ENCODE measurements at regions not wholly inside any gene's neighbourhood (a gene's known extent, or its start where the extent isn't known, plus 50 kb on each side); places are given as distances from the start of the nearest gene placed in this dataset.

- ATAC-seq (no peak), DNase-seq (ENCODE audit: low spot score) (no peak)
- peaks cover 6% of the 10 kb centered on the region for H3K4me1 Mint-ChIP-seq
- H3K79me2 ChIP-seq (replicated peaks; ENCODE audit: insufficient read depth) = no peaks in the 10 kb centered on the region
- H3K36me3 Mint-ChIP-seq (ENCODE audit: low read depth) = peaks cover 3% of the 10 kb centered on the region; the same call in 2 of the 3 replicates
- H3K9me3 Mint-ChIP-seq = peaks cover 5% of the 10 kb centered on the region; the same call in 1 of the 3 replicates
- H3K4me2 ChIP-seq = no peak overlapping the region
- peaks cover 6% of the 10 kb centered on the region; the same call in 1 of the 2 replicates for H3K9me2 ChIP-seq (ENCODE audit: insufficient read depth)
- no peak overlapping the region for H3K27ac ChIP-seq (ENCODE audit: low read depth)
- H3K4me3 Mint-ChIP-seq = no peak overlapping the region
- no peaks in the 10 kb centered on the region for H3K36me3 ChIP-seq (ENCODE audit: insufficient read depth)
- no peak overlapping the region for H3K27ac Mint-ChIP-seq
- H2AFZ ChIP-seq = no peak overlapping the region
- peaks cover 7% of the 10 kb centered on the region; the same call in 1 of the 2 replicates for H3K4me1 ChIP-seq (ENCODE audit: insufficient read depth)
- H3K27me3 ChIP-seq (ENCODE audit: insufficient read depth) = no peaks in the 10 kb centered on the region
- H3K27me3 Mint-ChIP-seq (ENCODE audit: insufficient read depth, low read depth, poor library complexity) = no peaks in the 10 kb centered on the region
- H3K4me3 ChIP-seq = no peak overlapping the region
- H4K20me1 ChIP-seq (replicated peaks; ENCODE audit: insufficient read depth) = no peaks in the 10 kb centered on the region
- H3F3A ChIP-seq (replicated peaks; ENCODE audit: low read depth) = no peaks in the 10 kb centered on the region
- TF ChIP-seq ETS1 (IDR thresholded peaks at IDR 0.05) (no peak), ZNF462 (CRISPR knock-in tag; IDR thresholded peaks at IDR 0.05) (no peak), ZNF114 (CRISPR knock-in tag; IDR thresholded peaks at IDR 0.05) (no peak), NANOG (IDR thresholded peaks at IDR 0.05; ENCODE audit: borderline replicate concordance) (no peak), ZNF331 (CRISPR knock-in tag; IDR thresholded peaks at IDR 0.05; ENCODE audit: low read depth) (no peak), STAT1 (IDR thresholded peaks at IDR 0.05; ENCODE audit: unreplicated experiment) (no peak), JUNB (IDR thresholded peaks at IDR 0.05; ENCODE audit: unreplicated experiment) (no peak), CTCF (conservative IDR thresholded peaks at IDR 0.05; ENCODE audit: low read depth in 2 of 2) (no peak), EZH2phosphoT487 (IDR thresholded peaks at IDR 0.05; ENCODE audit: unreplicated experiment) (no peak), CREB1 (CRISPR knock-in tag; IDR thresholded peaks at IDR 0.05; ENCODE audit: low read depth) (no peak), POLR2AphosphoS5 (IDR thresholded peaks at IDR 0.05; ENCODE audit: low read depth) (no peak)
Measured at GRCh38 chr5:30831123-30831522, 362.4 kb upstream of the CDH6 start.

All from GM23338 (cell line).